HT-29 (cell line): ENCODE measurements at regions not wholly inside any gene's neighbourhood (a gene's known extent, or its start where the extent isn't known, plus 50 kb on each side); places are given as distances from the start of the nearest gene placed in this dataset.
"Not testable (repeated sequence)": the region's sequence is repeated elsewhere in the genome, so short reads cannot be mapped to it uniquely, and the experiment has no call there.

Source experiments
- DNase-seq: peaks from one replicate; pipeline ENCODE4 v3.0.0-alpha.2; 2015; ENCODE audit warnings: low spot score

DNA sequence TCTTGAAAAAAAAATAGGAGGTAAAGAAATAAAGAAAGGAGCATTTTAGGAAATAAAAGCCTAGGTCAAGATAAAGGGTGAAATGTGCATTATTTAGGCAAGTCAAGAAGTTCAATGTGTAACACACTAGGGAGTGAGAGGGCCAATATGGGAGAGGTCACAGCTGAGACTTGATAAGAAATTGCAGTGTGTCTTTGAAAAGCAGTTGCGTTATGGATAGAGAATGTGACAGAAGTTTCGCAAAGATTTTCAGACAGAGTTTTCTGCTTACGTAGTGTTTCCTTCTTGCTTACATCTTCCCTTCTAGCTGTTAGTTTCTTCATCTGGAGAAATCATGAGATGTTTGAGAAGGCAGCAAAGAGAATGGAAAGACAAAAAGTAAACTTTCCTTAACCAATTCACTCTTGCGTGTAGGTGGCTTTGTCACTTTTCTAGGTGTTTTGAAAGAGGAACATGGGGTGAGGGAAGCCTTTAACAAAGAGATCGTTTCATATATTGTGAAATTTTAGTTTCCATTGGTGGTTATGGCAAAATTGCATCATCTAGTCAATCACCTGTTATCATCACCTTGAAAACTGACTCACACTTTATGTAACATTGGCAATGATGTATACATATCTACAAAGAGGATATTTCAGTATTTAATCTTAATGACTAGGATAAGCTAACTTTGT, 975.5 kb downstream of the OLFM4 start:
- DNase-seq: no peak

DNA sequence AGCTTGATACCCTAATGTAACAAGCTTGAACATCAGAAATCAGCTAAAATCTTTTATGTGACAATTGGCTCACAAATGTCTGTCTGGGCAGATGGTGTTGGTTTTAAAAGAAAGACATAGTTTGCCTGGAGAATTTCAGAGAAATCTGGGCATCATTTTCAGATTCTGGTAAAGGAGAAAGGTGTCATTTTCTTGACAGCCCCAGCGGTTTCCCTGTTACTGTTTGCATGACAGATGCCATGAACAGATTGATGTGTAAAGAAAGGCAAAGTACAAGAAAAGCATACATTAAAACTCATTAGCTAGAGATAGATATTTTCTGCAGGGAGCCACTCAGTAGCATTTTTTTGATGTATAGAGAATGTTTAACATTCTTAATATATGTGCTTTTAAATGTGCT, 987.9 kb downstream of the OLFM4 start:
- DNase-seq: no peak

DNA sequence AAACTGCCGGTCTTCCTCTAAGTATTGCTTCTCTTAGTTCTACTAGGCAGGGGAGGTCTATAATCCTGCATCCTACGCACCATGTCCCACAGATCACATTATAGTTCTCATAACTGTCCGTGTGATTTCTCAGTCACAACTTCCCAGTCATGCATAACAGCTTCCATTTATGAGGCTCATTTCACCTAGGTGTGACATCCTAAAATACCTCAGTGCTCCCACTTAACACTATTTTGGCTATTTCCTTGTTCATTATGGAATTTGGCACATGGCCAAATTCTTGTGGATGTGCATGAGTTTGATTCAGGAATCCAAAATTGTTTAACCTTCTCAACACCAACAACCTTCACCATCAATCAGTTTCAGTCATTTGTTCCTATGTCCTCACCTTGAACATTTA, 989.9 kb downstream of the OLFM4 start:
- no peak for DNase-seq

DNA sequence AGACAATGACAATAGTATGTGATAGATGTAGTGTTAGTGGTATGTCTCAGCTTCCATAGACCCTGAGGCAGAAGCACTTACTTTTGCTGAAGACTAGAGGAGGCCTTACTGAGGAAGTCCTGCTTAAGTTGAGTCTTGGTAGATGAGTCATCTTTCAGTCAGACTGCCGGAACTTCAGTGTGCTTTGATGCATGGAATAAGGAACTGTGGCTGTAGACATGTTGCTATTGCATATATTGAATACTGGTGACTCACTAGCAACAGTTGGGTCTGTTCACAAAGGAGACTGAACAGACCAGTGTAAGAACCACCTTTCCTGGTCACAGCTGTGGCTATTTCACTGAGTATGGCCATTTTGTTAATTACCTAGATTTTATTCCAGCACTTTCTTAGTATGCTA, 1000.6 kb downstream of the OLFM4 start:
- peak; percentile 42 for DNase-seq

DNA sequence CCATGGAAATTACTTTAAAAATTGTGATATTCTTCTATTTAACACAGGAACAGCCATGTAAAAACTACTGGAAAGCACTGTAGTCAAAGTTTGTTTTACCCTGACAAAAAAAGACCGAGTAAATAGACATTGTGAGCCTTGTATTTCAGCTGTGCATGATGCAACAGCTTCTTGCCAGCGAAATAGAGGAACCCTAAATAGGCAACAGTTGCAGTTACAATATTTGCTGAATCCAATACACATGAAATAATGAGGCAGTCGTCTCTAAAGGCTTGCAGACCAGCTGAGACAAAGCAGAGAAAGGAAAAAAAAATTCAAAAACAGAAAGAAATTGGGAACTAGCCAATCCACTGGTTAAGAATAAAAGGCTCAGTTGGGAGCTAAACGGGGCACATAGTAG, 1001.1 kb downstream of the OLFM4 start:
- no peak for DNase-seq

DNA sequence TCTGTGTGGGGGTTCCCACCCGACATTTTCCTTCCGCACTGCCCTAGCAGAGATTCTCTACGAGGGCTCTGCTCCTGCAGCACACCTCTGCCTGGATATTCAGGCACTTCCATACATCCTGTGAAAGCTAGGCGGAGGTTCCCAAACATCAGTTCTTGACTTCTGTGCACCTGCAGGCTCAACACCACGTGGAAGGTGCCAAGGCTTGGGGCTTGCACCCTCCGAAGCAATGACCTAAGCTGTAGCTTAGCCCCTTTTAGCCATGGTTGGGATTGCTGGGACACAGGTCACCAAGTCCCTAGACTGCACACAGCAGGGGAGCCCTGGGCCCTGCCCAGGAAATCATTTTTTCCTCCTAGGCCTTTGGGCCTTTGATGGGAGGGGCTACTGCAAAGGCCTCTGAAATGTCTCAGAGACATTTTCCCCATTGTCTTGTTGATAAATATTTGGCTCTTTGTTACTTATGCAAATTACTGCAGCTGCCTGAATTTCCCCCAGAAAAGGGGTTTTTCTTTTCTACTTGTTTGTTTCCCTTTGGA, 1004.8 kb downstream of the OLFM4 start:
- DNase-seq: no peak

DNA sequence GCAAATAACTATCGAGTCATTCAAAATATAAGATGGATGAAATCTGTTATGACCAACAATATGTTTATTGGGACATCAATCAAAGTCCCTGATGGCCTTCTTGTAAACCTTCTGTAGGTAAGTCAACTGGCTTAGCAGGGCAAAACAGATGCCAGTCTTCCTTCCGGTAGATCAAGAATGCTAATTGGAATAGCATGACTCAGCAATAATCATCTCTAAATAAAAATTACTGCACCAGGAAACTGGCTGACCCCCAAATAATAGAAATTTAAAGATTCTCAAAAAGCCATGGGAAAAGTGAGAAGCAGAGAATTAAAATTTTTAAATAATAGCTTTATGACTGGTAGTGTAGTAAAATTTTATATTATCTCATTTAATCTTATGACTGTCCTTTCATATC, 1005.4 kb downstream of the OLFM4 start:
- no peak for DNase-seq

DNA sequence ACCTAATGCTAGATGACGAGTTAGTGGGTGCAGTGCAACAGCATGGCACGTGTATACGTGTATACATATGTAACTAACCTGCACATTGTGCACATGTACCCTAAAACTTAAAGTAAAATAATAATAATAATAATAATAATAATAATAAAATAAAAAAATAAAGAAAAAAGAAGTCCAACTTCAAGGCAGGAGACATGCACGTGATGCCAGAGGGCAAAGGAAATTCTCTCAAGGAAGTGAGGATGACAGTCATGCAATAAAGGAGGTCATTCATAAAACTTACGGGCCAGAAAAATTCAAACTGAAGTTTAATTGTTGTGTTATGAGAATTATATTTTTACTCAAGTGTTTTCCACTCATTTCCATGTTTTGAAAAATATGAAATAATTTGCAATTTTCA, 1028.8 kb downstream of the OLFM4 start:
- DNase-seq: not testable (repeated sequence)

DNA sequence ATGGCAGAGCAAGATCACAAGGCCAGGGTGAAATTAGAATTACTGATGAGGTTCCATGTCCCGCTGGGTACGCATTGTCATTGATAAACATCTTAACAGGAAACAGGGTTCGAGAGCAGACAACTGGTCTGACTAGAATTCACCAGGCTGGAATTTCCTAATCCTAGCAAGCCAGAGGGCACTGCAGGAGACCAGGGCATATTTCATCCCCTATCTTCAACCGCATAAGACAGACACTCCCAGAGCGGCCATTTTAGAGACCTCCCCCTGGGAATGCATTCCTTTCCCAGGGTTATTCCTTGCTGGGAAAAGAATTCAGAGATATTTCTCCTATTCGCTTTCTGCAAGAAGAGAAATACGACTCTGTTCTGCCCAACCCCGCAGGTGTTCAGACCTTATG, 1041.3 kb downstream of the OLFM4 start:
- DNase-seq: not testable (repeated sequence)

DNA sequence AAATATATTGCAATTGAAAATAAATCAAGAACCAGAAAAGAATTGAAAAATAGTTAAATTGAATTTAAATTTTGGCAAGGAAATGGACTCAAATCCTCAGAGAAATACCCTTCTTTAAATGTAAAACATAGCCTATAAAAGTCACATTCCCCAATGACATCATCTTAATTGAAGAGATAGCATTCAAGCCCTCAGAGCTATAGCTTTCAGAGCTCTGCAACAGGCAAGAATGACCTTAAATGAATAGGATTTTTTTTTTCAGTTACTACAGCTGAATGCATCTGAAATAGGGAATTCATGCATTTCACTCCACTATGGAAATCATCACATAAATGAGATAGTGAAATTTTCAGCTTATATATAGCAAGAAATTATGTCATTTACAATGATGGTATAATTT, 1049.0 kb downstream of the OLFM4 start:
- no peak for DNase-seq

DNA sequence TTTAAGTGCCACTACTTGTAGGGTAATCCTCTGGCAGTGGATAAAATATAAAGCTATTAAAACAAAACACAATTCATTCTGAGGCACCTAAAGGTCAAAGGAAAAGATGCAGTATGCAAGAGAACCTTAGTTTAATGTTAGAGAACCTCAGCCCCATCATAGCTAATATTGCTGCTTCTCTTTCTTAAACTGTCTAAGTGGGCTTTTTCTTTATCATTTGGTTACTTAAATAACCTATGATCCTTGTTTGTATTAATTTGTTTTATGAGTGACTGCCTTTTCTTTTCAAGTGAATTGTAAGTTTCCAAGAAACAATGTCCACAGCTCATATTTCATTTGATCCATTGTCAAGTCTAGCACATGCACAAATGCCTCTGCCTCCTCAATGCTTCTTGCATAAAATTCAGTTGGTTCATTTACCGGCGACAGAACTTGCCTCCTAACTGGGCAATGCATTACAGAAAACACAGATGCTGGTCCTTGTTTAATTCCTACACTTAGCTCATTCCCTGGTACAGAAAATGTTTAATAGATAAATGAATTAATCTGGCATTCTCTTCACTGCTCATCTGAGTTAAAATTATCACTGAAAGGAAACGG, 1049.8 kb downstream of the OLFM4 start:
- no peak for DNase-seq

DNA sequence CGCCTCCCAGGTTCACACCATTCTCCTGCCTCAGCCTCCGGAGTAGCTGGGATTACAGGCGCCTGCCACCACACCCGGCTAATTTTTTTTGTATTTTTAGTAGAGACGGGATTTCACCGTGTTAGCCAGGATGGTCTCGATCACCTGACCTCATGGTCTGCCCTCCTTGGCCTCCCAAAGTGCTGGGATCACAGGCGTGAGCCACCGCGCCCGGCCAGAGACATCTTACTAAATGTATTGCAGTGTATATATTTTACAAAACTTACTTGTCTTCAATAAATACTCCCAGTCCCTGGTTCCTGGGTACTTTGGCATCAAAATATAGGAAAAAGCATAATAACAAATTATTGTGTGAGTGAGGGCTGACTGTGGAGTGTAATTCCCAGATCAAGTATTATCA, 1053.7 kb downstream of the OLFM4 start:
- not testable (repeated sequence) for DNase-seq

DNA sequence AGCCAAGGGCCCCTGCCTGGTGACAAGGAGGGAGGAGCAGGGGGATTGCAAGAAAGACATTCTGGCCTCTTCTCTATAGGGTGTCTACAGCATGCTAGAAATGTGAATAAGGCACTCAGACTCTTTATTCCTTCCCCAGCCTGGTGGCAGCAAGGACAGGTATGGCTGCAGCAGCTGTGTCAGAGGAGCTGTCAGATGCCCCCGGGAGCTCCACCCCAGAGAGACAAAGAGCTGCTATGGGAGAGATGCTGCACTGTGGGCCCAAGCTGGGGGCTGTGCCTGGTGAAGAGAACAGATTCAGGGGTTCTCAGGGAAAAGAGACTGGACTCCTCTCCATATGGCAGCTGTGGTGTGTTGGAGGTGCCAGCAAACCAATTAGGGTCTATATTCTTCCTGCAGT, 1063.3 kb downstream of the OLFM4 start:
- DNase-seq: no peak

DNA sequence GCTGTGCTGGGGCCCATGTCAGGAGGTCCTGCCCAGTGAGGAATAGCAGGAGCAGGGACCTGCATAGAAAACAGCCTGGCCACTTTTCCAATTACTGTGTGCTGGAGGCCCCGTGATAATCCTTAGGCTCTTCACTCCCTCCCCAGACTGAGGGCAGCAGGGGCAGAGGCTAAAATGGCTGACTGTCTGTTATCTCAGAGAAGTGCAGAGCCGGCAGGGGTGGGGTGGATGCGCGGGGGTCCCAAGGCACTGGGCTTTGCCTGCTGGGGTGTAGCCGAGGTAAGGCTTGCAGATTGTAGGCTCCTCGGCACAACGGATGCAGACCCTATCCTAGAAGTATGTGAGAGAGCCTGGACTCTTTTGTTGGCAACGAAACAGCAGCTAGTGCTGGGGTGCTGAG, 1064.1 kb downstream of the OLFM4 start:
- no peak for DNase-seq

DNA sequence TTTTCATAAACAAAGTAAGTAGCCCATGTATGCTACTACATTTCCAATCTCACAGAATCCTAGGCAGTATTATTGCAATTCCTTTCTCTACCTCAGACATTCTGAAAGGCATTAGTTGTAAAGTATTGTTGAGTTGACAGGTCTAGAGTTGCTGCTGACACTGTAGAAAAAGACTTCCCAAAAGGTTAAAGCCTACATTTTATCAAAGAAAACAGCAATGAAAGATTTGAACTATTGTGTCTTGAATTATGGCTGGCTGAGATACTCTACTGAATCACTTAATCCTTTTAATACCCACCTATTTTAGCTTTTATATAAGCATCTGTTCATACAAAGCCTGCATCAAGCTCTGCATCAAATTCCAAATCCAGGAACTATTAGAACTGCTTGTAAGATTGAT, 1082.0 kb downstream of the OLFM4 start:
- no peak for DNase-seq

DNA sequence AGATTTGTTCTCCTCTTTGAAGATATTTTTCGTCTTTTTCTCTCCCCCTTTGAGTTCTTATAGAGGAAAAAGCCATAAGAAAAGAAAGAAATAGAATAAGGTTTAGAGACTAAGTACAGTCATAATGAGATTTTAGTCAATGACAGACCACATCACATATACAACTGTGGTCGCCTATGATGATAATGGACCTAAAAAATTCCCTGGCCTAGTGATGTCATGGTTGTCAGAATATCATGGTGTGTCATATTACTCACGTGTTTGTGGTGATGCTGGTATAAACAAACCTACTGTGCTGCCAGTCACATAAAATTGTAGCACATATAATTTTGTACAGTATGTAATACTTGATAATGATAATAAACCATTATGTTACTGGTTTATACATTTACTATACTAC, 1096.1 kb downstream of the OLFM4 start:
- no peak for DNase-seq

DNA sequence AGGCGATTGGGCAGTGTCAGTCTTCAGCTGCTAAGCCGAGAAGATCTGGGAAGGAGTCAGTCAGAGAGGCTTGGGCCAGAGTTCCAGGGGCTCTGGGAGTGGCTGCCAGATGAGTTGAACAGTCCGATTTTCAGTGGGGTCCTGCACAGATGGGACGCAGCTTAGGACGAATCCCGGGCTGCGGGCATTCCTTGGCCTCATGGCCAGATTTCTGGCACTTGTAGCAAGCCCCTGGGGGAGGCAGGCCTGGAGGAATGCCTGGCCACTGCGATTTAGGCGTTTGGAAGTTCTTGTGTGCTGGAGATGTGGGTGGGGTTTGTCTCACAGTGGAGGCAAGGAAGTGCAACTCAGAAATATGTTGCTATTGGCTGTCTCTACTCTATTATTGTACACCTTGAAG, 1102.3 kb downstream of the OLFM4 start:
- DNase-seq: not testable (repeated sequence)

DNA sequence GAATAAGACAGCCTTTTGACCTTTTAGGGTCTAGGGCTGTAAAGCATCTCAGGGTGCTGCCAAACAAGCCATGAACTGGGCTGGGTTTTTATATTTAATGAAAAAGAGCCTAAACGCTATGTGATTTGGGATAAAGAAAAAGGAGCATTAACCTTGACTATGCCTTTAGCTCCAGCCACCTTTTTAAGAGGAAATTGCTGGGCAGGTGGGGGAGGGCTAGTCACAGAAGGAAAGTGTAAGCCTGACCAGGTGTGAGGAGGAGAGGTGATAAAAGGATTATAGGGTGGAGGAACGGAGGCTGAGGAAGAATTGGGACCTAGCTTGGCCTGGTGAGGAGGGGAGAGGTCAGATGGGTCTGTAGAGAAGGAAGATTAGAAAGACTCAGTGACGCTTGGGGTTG, 1102.8 kb downstream of the OLFM4 start:
- DNase-seq: not testable (repeated sequence)

DNA sequence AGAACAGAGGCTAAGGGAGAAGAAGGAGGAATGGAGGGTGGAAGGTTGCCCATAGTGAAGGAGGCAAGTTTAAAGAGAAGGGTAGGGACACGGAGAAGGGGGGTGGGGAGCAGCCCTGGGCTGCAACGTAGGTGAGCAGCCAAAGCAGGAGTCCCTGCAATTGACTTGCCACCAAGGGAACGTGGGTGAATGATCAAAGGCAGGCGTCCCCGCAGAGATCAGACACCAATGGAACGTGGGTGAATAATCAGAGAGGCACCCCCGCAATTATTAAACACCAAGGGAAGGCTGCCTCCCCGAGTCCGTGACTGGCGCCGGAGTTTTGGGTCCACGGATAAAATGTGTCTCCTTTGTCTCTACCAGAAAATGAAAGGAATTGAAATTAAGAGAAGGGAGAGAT, 1103.5 kb downstream of the OLFM4 start:
- not testable (repeated sequence) for DNase-seq

DNA sequence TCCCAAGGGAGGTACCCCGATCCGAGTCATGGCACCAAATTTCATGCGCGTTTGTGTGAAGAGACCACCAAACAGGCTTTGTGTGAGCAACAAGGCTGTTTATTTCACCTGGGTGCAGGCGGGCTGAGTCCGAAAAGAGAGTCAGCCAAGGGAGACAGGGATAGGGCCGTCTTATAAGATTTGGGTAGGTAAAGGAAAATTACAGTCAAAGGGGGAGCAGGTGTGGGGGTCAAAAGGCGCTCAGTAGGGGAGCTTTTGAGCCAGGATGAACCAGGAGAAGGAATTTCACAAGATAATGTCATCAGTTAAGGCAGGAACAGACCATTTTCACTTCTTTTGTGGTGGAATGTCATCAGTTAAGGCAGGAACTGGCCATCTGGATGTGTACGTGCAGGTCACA, 1104.1 kb downstream of the OLFM4 start:
- not testable (repeated sequence) for DNase-seq

DNA sequence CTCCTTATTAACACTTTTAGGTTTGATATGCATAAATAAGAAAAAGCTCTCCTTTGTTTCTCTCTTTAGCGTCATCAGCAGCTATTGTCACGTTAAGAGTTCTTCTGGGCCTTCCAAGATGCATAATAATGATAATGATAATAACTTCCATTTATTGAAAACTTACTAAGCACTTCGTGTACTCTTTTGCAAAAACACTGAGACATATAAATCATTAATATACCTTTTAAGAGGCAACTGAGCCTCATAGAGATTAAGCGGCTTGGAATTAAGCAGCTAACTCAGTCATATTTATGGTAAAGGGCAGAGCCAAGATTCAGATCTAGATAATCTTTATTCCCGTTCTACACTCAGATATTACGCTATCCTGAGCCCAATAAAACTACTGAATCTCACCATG, 1105.1 kb downstream of the OLFM4 start:
- no peak for DNase-seq

DNA sequence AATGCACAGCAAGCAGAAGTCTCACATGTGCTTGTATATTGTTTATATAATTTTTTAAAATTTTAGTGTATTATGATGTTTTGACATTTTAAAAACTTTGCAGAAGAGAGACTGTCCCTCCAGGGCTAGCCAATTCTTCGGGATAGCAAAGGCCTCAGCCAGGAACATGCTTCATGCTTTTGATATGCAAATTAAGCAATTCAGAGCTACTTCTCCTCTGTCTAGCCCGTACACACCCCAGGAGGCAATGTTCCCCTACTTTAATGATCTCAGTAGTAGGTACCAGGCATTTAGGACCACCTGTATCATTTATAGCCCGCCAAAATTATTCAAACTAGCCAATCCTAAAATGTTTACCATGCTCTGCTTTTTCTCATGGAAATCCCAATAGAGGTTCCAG, 1116.2 kb downstream of the OLFM4 start:
- no peak for DNase-seq

DNA sequence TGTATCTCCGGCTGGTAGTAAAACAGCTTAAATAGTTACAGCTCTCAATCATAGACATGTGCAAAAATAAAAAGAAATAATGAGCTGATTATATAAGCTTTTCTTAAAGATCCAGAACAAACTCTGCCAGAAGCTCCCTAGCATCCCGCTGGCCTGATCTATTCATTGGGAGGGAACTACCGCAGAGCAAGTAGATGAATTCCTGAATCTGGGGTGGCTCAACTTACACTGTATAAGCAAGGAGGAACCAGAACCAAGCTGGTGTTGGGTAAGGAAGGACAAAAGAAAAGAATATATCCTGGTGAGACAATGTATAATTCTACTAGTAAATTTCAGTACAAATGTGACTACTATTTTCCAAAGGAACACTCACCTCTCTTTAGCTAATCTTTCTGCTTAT, 1122.2 kb downstream of the OLFM4 start:
- DNase-seq: no peak

DNA sequence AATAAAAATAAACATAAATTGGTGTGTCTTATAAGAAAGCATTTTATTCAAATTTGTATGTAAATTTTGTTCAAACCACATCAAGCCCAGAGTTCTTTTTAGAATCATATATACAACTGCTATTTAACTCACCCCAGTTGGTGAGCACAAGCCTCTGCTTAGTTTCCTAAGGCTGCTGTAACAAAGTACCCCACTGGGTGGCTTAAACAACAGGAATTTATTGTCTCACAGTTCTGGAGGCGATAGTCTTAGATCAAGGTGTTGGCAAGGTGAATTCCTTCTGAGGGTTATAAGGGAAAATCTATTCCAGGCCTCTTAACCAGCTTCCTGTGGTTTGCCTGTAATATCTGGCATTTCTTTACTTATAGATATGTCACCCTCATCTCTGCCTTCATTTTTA, 1133.5 kb downstream of the OLFM4 start:
- DNase-seq: peak; percentile 27
